ENCODE measurements at regions not wholly inside any gene's neighbourhood (a gene's known extent, or its start where the extent isn't known, plus 50 kb on each side); places are given as distances from the start of the nearest gene placed in this dataset.

DNA sequence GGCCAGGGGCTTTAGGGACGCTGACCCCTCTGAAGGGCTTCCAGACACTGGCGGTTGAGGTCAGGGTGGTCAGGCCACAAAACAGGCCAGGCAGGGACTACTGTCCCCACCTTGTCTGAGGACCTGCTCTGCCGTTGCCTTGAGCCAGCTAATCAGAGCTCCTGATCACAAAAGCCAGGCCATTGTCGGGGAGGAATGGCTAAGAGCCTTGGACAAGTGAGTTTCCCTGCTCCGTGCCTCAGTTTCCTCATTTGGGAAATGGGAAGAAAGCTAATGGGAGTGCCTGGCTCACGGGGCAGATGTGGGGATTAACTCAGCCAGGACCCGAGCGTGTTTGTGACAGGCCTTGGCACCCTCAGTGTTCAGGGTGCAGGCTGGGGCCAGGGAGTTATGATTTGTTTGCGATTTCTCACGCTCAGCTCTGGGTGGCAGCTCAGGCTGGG, 246.5 kb upstream of the CIBAR2 start:
- TF ChIP-seq ZNF549 (CRISPR knock-in tag; IDR thresholded peaks at IDR 0.05): no peak
- TF ChIP-seq, protein P1, sequence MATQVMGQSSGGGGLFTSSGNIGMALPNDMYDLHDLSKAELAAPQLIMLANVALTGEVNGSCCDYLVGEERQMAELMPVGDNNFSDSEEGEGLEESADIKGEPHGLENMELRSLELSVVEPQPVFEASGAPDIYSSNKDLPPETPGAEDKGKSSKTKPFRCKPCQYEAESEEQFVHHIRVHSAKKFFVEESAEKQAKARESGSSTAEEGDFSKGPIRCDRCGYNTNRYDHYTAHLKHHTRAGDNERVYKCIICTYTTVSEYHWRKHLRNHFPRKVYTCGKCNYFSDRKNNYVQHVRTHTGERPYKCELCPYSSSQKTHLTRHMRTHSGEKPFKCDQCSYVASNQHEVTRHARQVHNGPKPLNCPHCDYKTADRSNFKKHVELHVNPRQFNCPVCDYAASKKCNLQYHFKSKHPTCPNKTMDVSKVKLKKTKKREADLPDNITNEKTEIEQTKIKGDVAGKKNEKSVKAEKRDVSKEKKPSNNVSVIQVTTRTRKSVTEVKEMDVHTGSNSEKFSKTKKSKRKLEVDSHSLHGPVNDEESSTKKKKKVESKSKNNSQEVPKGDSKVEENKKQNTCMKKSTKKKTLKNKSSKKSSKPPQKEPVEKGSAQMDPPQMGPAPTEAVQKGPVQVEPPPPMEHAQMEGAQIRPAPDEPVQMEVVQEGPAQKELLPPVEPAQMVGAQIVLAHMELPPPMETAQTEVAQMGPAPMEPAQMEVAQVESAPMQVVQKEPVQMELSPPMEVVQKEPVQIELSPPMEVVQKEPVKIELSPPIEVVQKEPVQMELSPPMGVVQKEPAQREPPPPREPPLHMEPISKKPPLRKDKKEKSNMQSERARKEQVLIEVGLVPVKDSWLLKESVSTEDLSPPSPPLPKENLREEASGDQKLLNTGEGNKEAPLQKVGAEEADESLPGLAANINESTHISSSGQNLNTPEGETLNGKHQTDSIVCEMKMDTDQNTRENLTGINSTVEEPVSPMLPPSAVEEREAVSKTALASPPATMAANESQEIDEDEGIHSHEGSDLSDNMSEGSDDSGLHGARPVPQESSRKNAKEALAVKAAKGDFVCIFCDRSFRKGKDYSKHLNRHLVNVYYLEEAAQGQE (IDR thresholded peaks at IDR 0.05; ENCODE audit: borderline replicate concordance in 1 of 2, low read depth in 1 of 2, low read length in 2 of 2): no peak
- no peak for TF ChIP-seq KDM5A (IDR thresholded peaks at IDR 0.05; ENCODE audit: borderline replicate concordance, low read length)
- TF ChIP-seq, protein P2, sequence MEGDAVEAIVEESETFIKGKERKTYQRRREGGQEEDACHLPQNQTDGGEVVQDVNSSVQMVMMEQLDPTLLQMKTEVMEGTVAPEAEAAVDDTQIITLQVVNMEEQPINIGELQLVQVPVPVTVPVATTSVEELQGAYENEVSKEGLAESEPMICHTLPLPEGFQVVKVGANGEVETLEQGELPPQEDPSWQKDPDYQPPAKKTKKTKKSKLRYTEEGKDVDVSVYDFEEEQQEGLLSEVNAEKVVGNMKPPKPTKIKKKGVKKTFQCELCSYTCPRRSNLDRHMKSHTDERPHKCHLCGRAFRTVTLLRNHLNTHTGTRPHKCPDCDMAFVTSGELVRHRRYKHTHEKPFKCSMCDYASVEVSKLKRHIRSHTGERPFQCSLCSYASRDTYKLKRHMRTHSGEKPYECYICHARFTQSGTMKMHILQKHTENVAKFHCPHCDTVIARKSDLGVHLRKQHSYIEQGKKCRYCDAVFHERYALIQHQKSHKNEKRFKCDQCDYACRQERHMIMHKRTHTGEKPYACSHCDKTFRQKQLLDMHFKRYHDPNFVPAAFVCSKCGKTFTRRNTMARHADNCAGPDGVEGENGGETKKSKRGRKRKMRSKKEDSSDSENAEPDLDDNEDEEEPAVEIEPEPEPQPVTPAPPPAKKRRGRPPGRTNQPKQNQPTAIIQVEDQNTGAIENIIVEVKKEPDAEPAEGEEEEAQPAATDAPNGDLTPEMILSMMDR (CRISPR knock-in tag; IDR thresholded peaks at IDR 0.05): no peak
- no peak for TF ChIP-seq POLR2A (IDR thresholded peaks at IDR 0.05; ENCODE audit: insufficient read depth in 1 of 2, low read depth in 2 of 2, low read length in 2 of 2)
- TF ChIP-seq, protein P3, sequence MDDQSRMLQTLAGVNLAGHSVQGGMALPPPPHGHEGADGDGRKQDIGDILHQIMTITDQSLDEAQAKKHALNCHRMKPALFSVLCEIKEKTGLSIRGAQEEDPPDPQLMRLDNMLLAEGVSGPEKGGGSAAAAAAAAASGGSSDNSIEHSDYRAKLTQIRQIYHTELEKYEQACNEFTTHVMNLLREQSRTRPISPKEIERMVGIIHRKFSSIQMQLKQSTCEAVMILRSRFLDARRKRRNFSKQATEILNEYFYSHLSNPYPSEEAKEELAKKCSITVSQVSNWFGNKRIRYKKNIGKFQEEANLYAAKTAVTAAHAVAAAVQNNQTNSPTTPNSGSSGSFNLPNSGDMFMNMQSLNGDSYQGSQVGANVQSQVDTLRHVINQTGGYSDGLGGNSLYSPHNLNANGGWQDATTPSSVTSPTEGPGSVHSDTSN (CRISPR knock-in tag; IDR thresholded peaks at IDR 0.05; ENCODE audit: borderline replicate concordance): no peak
- TF ChIP-seq HNRNPL (IDR thresholded peaks at IDR 0.05; ENCODE audit: low read depth, low read length): no peak
- no peak for TF ChIP-seq REL (CRISPR knock-in tag; conservative IDR thresholded peaks at IDR 0.05)
- no peak for TF ChIP-seq RAD21 (CRISPR knock-in tag; IDR thresholded peaks at IDR 0.05)
- TF ChIP-seq, protein P4, sequence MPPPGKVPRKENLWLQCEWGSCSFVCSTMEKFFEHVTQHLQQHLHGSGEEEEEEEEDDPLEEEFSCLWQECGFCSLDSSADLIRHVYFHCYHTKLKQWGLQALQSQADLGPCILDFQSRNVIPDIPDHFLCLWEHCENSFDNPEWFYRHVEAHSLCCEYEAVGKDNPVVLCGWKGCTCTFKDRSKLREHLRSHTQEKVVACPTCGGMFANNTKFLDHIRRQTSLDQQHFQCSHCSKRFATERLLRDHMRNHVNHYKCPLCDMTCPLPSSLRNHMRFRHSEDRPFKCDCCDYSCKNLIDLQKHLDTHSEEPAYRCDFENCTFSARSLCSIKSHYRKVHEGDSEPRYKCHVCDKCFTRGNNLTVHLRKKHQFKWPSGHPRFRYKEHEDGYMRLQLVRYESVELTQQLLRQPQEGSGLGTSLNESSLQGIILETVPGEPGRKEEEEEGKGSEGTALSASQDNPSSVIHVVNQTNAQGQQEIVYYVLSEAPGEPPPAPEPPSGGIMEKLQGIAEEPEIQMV (CRISPR knock-in tag; IDR thresholded peaks at IDR 0.05; ENCODE audit: low read depth): no peak
- no peak for TF ChIP-seq EP300 (IDR thresholded peaks at IDR 0.05; ENCODE audit: low read depth in 2 of 2, low read length in 2 of 2)
- no peak for TF ChIP-seq EP300 (CRISPR knock-in tag; IDR thresholded peaks at IDR 0.05; ENCODE audit: borderline replicate concordance)
